Sigmoid colon (tissue), 6 donors: ENCODE measurements at regions not wholly inside any gene's neighbourhood (a gene's known extent, or its start where the extent isn't known, plus 50 kb on each side); places are given as distances from the start of the nearest gene placed in this dataset.
"Not testable (repeated sequence)": the region's sequence is repeated elsewhere in the genome, so short reads cannot be mapped to it uniquely, and the experiment has no call there.

Experiments
- DNase-seq: peaks from one replicate; pipeline ENCODE4 v3.0.0-alpha.2; 2019
- H3K27ac ChIP-seq, 4 donors: fragments of 200-600 bp; sonication (generic); one replicate each; pipeline ENCODE4 v1.5.1; 2016 to 2019; ENCODE audit warnings: mild to moderate bottlenecking in 1 of 4
- H3K27me3 ChIP-seq, 3 donors: fragments of 200-600 bp; sonication (generic); one replicate each; pipeline ENCODE4 v1.5.1; 2019; ENCODE audit warnings: mild to moderate bottlenecking in 1 of 3
- H3K36me3 ChIP-seq, 4 donors: fragments of 200-600 bp; sonication (generic); one replicate each; pipeline ENCODE4 v1.5.1; 2016 to 2019
- H3K4me1 ChIP-seq, 4 donors: fragments of 200-600 bp; sonication (generic); one replicate each; pipeline ENCODE4 v1.5.1; 2017 to 2019
- H3K4me3 ChIP-seq, 4 donors: fragments of 200-600 bp; sonication (generic); one replicate each; pipeline ENCODE4 v1.5.1; 2017 to 2019; ENCODE audit warnings: mild to moderate bottlenecking in 2 of 4, moderate library complexity in 1 of 4
- H3K9me3 ChIP-seq, 4 donors: fragments of 200-600 bp in 3 of 4; sonication (generic) in 3 of 4; one replicate each; pipeline versions ENCODE4 v1.5.1 to v1.6.1; 2013 to 2019
- CTCF ChIP-seq, 4 experiments: fragments of 450-650 bp in 3 of 4; fragments of 200-600 bp in 1 of 4; IDR thresholded peaks; one replicate each; pipeline ENCODE4 v1.5.1; 2016 to 2019; ENCODE audit warnings: antibody characterized with exemption in 4 of 4, mild to moderate bottlenecking in 3 of 4, moderate library complexity in 2 of 4
- EP300 ChIP-seq, 4 donors: sonication (generic); formaldehyde crosslinking; IDR thresholded peaks; one replicate each; pipeline ENCODE4 v1.6.1; 2017; ENCODE audit warnings: antibody characterized with exemption in 4 of 4
- POLR2A ChIP-seq, 2 donors: fragments of 450-650 bp; IDR thresholded peaks; one replicate each; pipeline ENCODE4 v1.6.1; 2016; ENCODE audit warnings: antibody characterized with exemption in 2 of 2, mild to moderate bottlenecking in 2 of 2, moderate library complexity in 2 of 2
- POLR2AphosphoS5 ChIP-seq, 4 donors: sonication (generic); formaldehyde crosslinking; IDR thresholded peaks; one replicate each; pipeline ENCODE4 v1.6.1; 2017; ENCODE audit warnings: antibody characterized with exemption in 4 of 4
- WGBS, 2 donors: extraction: QIAGEN DNeasy Blood & Tissue Kit; methylation state at CpG; one replicate each; pipeline ENCODE4 v1.1.7; 2013; 5-methylcytosine and 5-hydroxymethylcytosine counted together
- intact Hi-C: fragments of 100-400 bp; cut with DNase I; formaldehyde crosslinking; loops from one replicate; pipeline ENCODE4 v1.15.1; 2023
- donor health status: healthy with polysubstance abuse.
- donor health status: healthy.

DNA sequence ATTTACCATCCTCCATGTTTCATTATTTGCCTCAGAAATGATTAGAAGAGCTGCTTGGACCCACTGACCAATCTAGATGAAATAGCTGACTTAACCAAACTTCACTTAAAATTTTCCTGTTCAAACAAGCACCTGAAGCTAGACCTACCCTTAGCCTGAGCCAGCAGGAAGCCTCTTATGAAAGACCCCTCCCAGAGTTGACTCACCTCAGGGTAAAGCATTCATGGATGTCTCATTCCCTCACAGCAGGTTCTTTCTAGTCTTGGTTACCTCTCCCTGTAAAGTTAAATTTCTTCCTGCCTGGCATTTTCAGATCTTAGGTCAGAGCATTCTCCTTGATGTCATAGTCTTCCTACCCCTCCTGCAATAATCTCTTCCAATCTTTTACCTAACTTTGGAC, 1209.8 kb downstream of the FLRT2 start:
- intact Hi-C loops, result no loop called here
- Histone ChIP-seq H3K27ac (no peak overlapping the region), H3K4me1 (no peaks in the 10 kb centered on the region), H3K36me3 (no peaks in the 10 kb centered on the region), H3K4me3 (no peak overlapping the region), H3K9me3 (no peaks in the 10 kb centered on the region), H3K27me3 (no peaks in the 10 kb centered on the region)
- DNase-seq, result no peak
- TF ChIP-seq POLR2A (IDR thresholded peaks at IDR 0.05) (no peak), EP300 (IDR thresholded peaks at IDR 0.05) (no peak), POLR2AphosphoS5 (IDR thresholded peaks at IDR 0.05) (no peak), CTCF (IDR thresholded peaks at IDR 0.05) (no peak)

DNA sequence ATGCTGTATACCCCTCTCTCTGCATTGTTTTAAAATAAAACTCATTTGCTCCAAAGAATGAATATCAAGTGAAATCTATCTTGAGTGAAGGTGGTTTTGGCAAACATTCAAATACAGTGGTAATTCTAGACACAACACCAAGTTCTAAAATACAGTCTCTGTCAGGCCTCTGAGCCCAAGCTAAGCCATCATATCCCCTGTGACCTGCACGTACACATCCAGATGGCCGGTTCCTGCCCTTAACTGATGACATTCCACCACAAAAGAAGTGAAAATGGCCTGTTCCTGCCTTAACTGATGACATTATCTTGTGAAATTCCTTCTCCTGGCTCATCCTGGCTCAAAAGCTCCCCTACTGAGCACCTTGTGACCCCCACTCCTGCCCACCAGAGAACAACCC, 1201.5 kb downstream of the FLRT2 start:
- H3K36me3 ChIP-seq, H3K9me3 ChIP-seq, H3K27ac ChIP-seq, H3K27me3 ChIP-seq, H3K4me3 ChIP-seq, H3K4me1 ChIP-seq, DNase-seq, intact Hi-C loops: not testable (repeated sequence)
- 89% methylated on average over 2 of the region's 2 CpGs for WGBS, 2 donors

DNA sequence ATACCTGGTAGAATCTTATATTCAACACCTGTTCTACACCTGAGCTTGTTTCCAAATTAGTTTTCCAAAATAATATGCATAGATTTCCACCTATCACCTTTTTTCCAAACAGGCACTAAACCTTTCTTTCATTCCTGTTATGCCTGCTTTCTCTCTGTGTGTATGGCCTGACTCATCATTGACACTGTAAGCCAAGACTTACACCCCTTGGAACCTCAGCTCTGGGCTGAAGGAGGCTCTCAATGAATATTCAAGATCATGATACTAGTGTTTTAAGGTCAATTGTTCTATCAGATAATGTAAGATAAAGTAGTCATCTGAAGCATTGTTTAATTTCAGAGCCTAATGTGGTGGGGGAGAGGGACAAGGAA, 1193.3 kb downstream of the FLRT2 start:
- DNase-seq, result no peak
- no peak for TF ChIP-seq CTCF (IDR thresholded peaks at IDR 0.05)
- no peak for TF ChIP-seq EP300 (IDR thresholded peaks at IDR 0.05)
- TF ChIP-seq POLR2A (IDR thresholded peaks at IDR 0.05), result no peak
- no peak for TF ChIP-seq POLR2AphosphoS5 (IDR thresholded peaks at IDR 0.05)
- intact Hi-C loops, result no loop called here

GRCh38 chr14:86722612-86723253, 1192.8 kb downstream of the FLRT2 start:
- WGBS, 2 donors, result 89% methylated on average over 2 of the region's 2 CpGs
- Histone ChIP-seq H3K36me3 (no peaks in the 10 kb centered on the region), H3K4me3 (no peak overlapping the region), H3K4me1 (no peaks in the 10 kb centered on the region), H3K27me3 (no peaks in the 10 kb centered on the region), H3K27ac (no peak overlapping the region), H3K9me3 (peaks cover 0 to 6% (median 0%) of the 10 kb centered on the region in 4 donors)
- no peak for TF ChIP-seq EP300 (IDR thresholded peaks at IDR 0.05)
- no peak for TF ChIP-seq POLR2AphosphoS5 (IDR thresholded peaks at IDR 0.05)
- no peak for TF ChIP-seq POLR2A (IDR thresholded peaks at IDR 0.05)
- TF ChIP-seq CTCF (IDR thresholded peaks at IDR 0.05), result no peak
- no peak for DNase-seq
- intact Hi-C loops, result no loop called here

More for the DNA sequence above, 1193.3 kb downstream of the FLRT2 start:
- Histone ChIP-seq H3K27ac (no peak overlapping the region), H3K27me3 (no peaks in the 10 kb centered on the region), H3K4me1 (no peaks in the 10 kb centered on the region), H3K9me3 (peaks cover 0 to 6% (median 0%) of the 10 kb centered on the region in 4 donors), H3K4me3 (no peak overlapping the region), H3K36me3 (no peaks in the 10 kb centered on the region)

DNA sequence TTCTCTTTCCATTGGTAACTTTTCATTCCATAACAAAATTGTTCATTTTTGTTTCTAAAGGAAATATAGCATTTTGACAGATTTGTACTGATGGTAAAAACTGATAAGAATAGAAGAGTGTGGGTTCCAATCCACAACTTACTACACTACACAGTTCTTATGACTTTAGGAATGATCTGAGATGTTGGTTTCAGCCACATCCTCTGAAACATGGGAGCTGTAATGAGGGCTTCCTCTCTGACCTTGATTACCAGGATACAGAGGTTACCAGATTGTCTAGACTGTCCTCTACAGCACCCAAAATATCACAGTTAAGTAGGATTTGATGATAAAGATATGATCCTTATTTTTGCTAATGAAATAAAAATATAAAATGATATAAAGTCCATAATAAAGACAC, 1184.6 kb downstream of the FLRT2 start:
- H3K4me1 ChIP-seq, result no peaks in the 10 kb centered on the region
- H3K27ac ChIP-seq, result no peak overlapping the region
- intact Hi-C loops, result no loop called here
- H3K27me3 ChIP-seq, result no peaks in the 10 kb centered on the region
- no peaks in the 10 kb centered on the region for H3K36me3 ChIP-seq
- no peak for DNase-seq
- no peak overlapping the region for H3K4me3 ChIP-seq
- H3K9me3 ChIP-seq, result no peaks in the 10 kb centered on the region
- no peak for TF ChIP-seq POLR2A (IDR thresholded peaks at IDR 0.05)
- TF ChIP-seq EP300 (IDR thresholded peaks at IDR 0.05), result no peak

- Histone ChIP-seq H3K4me3 (no peak overlapping the region), H3K36me3 (no peaks in the 10 kb centered on the region), H3K27me3 (no peaks in the 10 kb centered on the region), H3K9me3 (no peaks in the 10 kb centered on the region), H3K27ac (no peak overlapping the region), H3K4me1 (no peaks in the 10 kb centered on the region)
- WGBS, 2 donors, result 87 to 89% methylated on average over 2 of the region's 2 CpGs
- no peak for TF ChIP-seq POLR2AphosphoS5 (IDR thresholded peaks at IDR 0.05)
- no peak for TF ChIP-seq CTCF (IDR thresholded peaks at IDR 0.05)
- intact Hi-C loops, result no loop called here
- DNase-seq, result no peak
These were observed 1184.2 kb downstream of the FLRT2 start for GRCh38 chr14:86714153-86714552.
